Germinal center (tissue), 1 donor: ENCODE measurements at regions not wholly inside any gene's neighbourhood (a gene's known extent, or its start where the extent isn't known, plus 50 kb on each side); places are given as distances from the start of the nearest gene placed in this dataset.

ENCODE experiments used
- DNase-seq: peaks from one replicate; pipeline ENCODE4 v3.0.0; 2012; ENCODE audit warnings: mixed read lengths, low spot score

DNA sequence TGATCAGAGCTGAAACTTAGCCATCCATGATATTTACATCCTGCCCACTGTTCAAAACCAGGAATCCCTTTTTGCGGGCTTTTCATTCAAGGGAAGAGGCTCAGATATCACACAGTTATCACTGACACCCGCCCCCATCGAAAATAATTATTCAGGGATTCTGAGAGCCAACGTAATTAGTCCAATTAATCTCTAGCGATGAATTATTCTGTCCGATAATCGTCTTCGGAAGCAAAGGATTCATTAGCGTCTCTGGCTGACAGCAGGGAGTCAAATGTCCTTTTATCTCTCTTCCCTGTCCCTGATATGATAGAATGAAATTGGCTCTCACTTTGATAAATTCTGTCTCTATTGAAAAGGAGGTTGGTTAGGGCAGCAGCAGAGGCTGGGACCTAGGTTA, 140.4 kb upstream of the IPO9 start:
- DNase-seq: no peak

DNA sequence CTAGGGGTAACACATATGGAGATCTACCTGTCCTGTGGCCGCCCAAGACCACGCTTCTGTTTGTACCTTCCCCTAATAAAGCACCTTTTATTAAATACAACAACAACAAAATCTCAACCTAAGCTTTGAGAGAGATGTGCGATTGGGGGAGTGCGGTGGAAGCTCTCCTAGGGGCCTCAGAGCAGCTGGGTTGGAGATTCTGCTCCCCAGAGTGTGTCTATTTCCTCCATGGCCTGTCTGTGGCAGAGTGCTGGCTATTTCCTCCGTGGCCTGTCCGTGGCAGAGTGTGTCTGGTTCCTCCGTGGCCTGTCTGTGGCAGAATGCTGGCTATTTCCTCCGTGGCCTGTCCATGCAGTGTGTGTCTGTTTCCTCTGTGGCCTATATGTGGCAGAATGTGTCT, 139.3 kb upstream of the IPO9 start:
- no peak for DNase-seq

DNA sequence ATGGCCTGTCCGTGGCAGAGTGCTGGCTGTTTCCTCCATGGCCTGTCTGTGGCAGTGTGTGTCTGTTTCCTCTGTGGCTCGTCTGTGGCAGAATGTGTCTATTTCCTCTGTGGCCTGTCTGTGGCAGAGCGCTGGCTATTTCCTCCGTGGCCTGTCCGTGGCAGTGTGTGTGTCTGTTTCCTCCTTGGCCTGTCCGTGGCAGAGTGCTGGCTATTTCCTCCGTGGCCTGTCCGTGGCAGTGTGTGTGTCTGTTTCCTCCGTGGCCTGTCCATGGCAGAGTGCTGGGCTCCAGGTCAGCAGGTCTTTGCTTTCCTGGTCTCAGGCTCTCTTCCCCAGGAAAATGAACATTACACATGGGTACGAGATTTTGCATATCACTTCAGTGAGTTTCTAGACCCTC, 138.4 kb upstream of the IPO9 start:
- DNase-seq: no peak

DNA sequence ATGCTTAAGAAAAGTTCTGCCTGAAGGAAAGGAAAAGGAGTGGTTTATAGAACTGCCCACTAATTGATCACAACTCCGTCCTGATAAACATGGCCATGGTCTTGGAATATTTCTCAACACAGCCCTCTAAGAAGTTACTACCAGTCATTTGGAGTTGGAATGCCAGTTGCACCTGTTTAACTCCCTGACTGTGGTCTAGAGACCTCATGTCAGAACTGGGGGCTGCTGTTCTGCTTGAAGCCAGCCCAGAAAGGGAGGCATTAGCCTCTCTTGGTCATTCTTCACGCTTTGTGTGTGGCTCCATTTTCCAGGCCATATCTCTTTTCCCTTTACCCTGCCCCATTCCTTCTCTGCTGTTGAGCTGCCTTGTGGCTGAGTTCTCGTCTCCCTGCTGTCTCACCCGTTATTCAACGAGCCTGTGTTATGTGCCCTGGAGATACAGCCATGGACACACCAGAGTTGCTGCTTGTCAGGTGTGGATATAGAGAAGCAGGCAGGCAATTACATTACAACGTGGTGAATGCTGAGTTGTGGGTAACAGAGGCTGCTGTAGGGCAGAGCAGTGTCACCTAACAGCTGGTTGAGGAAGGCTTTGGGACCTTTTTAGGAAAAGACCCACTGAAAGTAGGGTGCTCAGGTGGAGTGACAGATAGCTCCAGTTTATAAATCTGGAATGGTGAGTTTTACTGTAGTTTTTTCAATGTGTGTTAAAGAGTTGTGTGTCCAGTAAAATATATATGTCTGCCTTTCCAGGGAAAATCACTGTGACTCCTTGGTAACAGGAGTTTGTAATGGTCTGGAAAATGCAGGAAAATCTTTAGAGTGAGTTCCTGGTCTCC, 137.0 kb upstream of the IPO9 start:
- DNase-seq: no peak

DNA sequence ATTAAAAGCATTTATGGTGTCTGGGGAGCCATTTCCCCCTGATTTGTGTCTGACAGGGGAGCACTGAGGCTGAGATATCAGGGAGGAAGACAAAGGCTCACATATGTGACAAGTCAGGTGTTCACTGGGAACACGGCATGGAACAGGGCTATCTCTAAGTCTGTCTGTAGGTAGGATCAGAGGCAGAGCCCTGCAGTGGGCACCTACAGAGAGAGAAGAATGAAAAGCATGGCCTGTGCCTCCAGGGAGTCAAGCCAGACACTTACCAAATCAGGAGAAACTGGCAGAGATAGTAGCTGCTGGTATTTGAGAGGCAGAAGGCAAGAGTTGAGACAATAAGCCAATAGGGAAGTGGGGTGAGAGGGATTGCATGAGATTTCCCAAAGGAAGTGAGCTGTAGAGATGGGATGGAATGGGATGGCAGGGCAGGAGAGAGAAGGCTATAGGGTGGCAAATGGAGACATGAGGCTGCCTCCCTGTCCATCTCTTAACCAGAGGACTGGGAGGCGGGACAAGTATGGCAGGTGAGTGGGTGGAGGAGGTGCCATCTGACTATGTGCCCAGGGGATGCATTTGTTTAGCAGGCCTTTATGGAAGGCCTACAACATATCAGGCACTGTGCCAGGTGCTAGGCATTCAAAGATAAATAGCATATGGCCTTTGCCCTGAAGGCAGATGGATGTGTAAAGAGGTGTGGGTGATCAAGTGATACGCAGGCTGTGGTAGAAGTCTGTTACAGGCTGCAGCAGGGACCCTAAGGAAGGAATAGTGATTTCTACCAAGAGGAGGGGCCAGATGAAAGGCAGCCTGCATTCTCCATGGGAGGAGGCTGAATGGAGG, 136.2 kb upstream of the IPO9 start:
- no peak for DNase-seq

DNA sequence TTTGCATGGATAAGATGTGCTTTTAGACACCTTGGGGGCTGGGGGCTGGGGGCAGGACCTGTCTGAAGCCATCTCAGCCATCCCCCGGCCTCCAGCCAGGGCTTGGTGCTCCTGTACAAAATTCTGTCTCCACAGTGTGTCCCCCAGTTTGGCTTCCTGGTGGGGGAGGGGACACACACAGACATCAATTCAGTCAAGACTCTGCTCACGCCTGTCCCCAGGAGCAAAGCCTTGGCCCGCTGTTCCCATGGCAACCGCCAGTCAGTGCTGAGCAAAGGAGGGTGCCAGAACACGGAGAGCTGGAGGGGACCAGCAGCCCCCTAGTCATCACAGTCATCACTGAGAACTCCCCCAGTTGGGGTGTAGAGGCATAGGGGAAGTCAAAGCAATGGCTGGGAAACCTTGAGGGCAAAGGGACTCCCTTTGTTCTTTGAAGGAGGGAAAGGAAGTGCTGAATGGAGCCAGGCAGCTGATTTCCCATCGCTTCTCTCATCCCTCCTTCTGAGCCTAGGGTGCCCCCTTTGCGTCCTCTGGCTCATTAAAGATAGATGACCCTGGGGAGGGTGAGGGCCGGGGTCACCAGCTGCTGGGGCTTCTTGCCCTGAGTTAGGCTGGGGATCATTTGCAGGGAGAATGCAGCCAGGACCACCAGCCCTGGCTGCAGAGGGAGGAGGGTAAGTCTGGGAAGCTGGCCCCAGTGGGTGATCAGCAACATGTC, 134.9 kb upstream of the IPO9 start:
- no peak for DNase-seq

DNA sequence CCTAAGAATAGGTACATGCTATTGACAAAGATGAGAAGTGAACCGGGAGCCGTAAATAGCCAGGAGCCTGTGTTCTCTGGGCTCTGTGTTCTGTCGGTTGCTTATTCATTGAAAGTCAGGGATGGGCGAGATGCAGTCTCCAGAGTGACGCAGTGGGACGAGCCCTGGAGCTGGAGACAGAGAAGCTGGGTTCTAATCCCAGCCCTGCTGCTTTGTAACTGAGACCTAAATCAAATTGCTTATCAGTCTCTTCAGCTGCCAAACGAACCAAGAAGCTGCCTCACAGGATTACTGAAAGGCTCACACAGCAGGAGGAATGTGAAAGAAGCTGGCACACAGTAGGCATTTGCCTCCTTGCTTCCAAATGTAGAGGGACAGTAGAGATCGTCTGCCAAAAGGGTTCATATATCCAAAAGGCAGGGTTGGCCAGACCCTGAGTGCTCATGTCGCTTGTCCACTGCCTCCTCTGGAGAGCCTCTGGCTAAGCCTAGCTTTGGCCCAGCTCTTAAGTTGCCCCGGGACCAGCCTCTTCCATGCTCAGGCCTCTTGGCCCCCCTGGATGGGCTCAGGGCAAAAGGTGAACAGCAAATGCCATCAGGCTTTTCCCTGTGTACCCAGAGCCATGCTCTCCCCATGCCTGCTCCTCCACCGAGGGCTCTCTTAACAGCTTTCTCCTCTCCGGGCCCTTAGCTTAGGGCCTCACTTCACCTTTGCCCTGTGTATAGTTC, 134.2 kb upstream of the IPO9 start:
- DNase-seq: no peak

DNA sequence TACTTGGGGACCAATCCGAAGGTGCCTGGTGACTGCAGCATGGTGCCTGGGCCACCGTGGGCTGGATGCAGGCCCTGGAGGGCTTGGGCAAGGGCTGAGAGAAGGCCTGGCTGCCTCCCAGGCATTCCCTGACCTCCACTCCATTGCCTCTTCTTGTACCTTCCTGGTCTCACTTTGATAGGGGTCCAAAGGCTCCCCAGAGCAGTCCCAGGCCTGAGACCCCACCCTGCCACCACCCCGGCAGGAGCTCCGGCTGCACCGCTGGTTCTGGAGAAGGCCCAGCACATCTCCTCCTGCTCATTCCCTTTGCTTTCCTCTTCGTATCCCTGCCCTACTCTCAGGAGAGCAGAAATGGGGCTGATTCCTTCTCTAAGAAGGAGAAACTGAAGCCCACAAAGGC, 133.3 kb upstream of the IPO9 start:
- no peak for DNase-seq

DNA sequence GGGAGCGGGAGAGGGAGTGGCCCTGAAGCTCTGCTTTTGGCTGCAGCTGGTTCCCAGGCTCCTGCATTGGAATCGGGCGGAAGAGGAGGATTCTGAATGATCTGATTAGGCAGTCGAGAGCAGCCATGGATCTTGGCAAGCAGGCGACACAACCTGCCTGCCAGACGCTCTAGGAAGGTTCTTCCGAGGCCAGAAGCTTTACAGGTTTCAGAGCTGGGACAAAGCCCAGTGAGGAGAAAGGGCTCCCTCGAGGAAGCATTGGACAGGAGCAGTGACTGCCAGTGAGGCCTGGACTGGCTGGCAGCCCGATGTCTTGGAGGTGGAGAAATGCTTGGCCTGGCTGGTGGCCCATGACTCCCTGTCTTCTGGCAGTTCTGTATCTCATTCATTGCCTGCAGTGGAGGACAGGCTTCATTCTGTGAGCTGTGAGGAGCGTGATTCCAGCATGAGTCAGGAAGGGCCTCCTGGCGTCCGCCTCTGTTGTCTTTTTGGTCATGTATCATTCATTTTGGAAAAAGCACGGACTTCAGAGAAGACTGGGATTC, 132.7 kb upstream of the IPO9 start:
- no peak for DNase-seq

DNA sequence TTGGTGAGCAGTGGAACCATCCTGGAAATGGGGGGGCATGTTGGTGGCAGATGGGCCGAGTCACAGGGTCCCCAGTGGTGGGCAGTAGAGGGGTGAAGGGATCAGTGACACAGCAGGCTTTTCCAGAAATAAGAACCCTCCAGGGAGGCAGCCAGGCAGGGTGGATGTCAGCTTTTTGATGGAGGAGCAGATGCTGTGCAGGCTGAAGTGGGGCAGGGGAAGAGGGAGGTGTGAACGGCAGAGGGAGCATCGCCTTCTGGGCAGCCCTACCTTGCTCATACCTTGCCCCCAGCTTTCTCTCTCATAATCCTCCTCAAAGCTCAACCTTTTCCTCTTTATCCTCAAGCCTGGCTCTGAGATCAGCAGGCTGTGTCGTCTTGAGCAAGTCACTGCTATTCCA, 131.8 kb upstream of the IPO9 start:
- DNase-seq: no peak

DNA sequence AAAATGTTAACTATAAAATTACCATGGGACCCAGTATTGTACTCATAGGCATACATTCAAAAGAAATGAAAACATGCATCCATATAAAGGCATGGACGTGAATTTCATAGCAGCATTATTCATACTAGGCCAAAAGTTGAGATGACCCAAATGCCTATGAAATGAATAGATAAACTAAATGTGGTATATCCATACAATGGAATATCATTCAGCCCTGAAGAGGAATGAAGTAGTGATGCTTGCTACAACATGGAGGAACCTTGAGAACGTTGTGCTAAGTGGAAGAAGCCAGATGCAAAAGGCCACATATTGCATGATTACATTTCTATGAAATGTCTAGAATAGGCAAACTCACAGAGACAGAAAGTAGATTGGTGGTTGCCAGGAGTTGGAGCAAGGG, 127.1 kb upstream of the IPO9 start:
- no peak for DNase-seq

DNA sequence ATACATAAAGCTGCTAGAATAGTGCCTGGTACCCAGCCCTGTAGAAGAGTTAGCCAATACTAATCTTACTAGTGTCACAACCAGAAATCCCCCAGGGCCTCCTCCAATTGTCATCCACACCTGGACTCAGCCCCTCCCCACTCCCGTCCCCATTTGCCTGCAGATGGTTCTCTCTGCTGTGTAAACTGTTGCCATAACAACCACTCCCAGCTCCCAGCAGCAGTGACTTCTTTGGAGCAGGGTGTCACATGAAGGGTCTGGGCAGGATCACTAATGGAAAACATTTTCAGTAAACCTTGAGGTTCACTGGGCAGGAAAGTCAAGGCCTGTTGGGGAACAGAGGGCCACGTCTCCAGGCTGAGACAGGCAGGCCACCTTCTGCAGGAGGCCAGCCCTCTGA, 126.0 kb upstream of the IPO9 start:
- DNase-seq: no peak

DNA sequence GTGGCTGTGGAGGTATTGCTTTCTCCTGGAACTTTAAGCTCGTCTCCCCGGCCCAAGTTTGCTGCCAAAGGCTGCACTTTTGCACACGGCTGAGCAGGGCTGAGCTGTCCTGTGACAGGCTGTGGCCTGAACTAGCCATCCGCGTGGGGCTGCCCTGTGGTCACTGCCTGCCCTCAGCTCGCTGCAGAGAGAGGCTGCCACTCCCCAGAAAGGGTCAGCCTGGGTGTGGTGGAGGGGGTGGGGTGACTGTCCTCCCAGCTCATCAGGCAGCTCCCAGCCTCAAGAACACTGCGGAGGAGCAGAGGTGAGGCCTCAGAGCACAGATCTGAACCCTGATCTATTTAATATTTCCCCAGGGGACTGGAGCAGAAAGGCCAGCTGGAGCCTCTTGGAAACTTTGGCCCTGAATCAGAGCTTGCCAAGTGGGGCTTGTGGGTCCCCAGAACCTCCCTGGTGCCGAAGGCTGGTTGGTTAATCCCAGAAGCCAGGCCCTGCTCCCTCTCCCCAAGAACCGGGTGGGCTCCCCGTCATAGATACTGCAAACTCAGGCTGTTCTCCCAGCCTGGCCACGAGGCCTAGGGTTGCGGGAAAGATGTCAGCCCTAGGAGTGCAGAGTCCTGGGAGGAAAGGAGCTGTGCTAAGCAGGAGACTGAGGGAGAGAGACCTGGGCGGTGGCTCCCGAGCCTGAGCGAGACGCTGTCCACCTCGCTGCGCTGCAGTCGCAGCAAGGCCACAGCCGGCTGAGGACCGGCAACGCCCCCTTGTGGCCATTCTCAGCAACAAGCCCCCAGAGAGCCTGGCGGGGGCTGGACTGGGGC, 125.1 kb upstream of the IPO9 start:
- DNase-seq: peak; percentile 78

DNA sequence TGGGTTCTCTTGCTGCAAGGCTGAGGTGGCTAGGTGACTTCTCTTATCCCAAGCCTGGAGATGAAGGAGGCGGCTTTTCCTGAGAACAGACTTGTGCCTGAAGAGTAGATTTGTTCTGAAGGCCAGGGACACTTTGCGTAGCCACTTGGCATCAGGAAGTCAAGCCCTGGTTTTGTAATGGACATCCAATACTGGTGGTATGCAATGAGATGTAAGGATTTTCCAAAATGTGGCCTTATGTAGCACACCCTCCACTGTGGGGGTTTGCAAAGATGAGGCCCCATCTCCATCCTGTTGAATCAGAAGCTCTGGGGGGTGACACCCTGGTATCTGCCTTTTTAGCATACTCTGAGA, 124.5 kb upstream of the IPO9 start:
- DNase-seq: no peak

DNA sequence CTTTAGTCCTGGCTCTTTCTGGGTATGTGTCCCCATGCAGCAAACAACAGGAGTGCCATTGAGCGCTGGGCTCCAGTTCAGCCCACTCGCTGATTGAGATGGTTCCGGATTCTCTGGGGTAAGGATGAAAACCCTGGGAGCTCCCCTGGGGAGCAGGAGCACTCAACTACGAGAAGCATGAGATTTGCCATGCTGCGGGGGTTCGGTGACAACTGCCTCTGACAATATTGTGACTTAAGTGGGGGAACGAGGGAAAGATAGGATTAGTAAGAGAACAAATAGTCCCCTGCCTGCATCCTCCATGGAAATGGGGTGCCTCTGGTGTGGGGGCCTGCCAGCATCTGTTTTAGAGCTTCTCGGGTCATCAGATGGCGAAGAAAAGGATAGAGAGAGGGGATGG, 123.6 kb upstream of the IPO9 start:
- DNase-seq: no peak

DNA sequence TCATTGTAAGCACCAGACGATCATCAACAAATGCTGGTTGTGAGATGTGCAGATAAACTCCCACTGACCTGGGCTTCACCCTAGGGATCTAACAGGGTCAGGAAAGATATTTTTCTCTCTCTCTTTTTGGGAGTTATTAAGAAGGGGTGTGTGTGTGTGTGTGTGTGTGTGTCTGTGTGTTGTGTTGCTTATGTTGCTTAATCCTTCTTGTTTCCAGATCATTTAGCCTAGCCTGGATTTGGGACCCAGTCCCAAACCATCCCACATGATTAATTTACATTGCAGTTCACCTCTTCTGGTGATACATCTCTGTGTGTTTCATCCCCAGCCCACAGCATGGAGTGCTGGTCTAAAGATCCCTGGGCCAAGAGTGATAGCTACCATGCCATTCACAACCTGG, 122.8 kb upstream of the IPO9 start:
- DNase-seq: no peak

DNA sequence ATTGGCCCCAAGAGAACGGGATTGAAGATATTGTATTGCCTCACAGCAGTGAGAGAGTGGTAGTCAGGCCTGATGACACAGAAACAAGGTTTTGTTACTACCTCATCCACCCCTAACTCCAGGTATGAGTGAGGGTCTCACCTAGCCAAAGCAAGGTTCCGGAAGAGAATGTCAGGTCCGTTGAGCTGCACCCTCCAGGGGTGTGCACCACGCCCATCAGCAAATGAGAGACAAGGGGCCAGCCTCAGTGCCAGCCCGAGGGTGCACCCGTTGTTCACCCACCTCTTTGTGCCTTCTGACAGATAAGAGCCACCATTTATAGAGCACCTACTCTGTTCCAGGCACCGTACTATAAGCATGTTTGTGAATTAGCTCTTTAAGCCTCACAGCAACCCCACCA, 121.9 kb upstream of the IPO9 start:
- no peak for DNase-seq

DNA sequence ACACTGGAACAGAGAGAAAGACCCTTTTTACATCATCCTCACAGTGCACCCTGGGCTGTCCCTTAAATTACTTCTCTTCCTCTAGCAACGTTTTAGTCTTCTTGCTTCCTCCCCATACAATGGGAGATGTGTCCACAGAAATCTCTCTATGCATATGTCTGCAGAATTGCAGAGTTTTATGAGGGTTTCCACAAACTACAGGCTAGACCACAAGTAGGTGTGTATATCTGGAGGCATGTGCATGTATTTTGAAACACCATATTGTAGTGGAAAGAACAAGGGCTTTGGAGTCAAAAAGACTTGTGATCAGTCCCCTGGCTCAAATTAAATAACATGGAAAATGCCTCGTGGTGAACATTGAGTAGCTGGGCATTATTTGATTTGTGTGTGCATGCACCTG, 121.3 kb upstream of the IPO9 start:
- no peak for DNase-seq

DNA sequence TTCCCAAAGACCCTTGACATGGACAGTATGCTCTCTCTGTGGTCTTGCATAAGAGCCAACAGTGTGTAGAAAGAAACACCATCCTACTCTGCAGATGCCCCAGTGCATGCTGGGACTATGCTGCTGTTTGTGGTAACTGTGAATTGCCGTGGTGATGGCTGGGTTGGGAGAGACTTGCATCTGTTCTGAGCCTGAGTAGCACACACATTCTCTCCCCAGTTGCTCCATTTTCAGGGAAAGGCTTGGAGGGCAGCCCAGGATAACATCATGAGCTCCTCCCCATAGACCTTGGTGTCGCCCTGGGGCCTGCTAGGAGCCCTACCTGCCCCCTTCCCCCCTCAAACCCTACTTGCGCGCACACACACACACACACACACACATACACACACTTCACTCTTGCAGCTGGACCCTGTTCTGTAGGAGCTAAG, 120.9 kb upstream of the IPO9 start:
- no peak for DNase-seq

DNA sequence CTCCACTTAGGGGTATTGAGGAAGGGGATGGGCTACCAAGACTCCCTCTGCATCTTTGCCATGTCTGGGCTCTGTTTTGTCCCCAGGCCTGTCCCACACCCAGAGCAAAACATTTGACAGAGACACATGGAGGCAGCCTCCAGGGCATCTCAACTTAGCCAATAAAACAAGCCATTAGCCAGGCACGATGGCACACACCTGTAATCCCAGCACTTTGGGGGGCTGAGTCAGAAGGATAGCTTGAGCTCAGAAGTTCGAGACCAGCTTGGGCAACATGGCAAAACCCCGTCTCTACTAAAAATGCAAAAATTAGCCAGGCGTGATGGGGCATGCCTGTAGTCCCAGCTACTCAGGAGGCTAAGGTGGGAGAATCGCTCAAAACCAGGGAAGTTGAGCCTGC, 120.3 kb upstream of the IPO9 start:
- no peak for DNase-seq
